ENCODE measurements at regions not wholly inside any gene's neighbourhood (a gene's known extent, or its start where the extent isn't known, plus 50 kb on each side); places are given as distances from the start of the nearest gene placed in this dataset.

DNA sequence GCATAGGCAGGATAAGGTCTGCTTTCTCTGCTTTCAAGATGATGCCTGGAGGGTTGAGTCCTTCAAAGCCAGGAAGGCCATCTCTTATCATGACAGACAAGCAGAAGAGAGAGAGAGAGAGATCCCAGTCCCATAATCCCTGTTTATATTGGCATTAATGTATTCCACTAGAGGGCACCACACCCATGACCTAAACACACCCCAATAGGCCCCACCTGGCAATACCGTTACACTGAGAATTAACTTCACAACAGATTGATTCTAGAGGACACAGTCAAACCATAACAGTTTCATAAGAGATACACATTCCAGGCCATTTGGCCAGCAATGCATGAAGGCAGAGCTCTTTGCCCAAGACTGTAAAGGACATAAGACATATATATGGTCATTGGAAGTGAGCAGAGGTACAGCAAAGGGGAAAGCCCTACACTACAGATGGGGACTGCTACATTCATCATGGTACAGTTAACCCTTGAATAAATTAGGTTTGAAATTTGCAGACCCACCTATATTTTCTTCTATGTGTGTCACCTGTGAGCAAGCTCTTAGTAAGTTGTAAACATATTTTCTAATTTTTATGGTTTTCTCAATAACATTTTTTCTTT, 1516.1 kb downstream of the RPIA start:
- TF ChIP-seq, protein P1, sequence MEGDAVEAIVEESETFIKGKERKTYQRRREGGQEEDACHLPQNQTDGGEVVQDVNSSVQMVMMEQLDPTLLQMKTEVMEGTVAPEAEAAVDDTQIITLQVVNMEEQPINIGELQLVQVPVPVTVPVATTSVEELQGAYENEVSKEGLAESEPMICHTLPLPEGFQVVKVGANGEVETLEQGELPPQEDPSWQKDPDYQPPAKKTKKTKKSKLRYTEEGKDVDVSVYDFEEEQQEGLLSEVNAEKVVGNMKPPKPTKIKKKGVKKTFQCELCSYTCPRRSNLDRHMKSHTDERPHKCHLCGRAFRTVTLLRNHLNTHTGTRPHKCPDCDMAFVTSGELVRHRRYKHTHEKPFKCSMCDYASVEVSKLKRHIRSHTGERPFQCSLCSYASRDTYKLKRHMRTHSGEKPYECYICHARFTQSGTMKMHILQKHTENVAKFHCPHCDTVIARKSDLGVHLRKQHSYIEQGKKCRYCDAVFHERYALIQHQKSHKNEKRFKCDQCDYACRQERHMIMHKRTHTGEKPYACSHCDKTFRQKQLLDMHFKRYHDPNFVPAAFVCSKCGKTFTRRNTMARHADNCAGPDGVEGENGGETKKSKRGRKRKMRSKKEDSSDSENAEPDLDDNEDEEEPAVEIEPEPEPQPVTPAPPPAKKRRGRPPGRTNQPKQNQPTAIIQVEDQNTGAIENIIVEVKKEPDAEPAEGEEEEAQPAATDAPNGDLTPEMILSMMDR (IDR thresholded peaks at IDR 0.05) = no peak
- TF ChIP-seq POLR2A (IDR thresholded peaks at IDR 0.05) (no peak), EP300 (IDR thresholded peaks at IDR 0.05) (no peak)

All from tibial nerve (tissue), 4 donors.